ENCODE measurements at regions not wholly inside any gene's neighbourhood (a gene's known extent, or its start where the extent isn't known, plus 50 kb on each side); places are given as distances from the start of the nearest gene placed in this dataset.

DNA sequence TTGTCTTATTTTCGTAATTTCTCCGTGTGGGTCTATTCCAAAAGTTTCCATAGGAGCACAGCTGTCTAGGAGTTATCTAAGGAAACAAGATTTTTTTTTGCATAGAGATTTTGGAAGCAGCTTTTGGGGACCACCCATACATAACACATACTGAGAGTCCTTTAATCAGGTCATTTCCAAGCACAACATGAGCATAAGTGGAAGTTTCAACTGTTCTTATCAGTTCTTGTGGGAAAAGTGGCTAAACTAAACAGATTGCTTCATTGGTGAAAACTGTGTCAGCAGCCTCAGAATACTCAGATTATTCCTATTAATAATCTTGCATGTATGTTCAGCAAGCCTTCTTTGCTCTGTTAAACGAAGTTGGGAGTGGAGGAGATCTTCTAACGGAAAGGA is 153.6 kb upstream of the TYRP1 start:
- no peak for DNase-seq (ENCODE audit: low spot score)

DNA sequence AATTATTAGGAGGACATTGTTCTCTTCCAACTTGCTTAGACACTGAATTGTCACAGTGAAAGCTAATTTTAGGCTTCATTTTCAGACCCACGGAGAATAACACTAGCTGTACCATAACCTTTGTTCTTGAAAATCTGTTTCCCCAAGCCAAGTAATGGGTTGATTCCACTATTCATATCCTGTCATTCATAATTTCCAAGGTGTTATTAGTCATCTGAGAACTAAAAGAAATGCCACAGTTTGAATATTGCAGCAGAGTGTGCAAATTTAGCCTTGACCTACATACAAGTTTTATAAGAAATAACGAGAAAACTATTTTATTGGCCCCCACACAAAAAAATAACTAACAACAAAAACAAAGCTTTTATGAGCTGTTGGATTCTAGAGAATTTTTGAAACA is 148.5 kb upstream of the TYRP1 start:
- DNase-seq (ENCODE audit: low spot score), result no peak

DNA sequence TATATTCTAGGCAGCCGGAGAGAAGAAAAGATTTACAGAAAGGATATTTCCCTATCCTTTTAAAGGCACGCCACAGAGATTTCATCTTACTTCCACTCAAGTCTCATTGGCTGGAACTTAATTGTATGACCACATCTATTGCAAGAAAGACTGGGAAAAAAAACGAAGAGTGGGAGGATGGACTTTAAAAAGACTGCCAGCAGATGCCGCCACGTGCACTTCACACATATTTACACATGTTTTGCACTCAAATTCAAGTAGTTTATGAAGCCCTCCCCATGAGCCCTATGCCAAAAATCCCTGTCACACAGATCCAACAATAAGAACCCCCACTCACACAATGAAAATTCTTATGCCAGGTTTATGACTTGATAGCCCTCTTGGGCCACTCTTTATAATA is 138.5 kb upstream of the TYRP1 start:
- DNase-seq (ENCODE audit: low spot score), result no peak

DNA sequence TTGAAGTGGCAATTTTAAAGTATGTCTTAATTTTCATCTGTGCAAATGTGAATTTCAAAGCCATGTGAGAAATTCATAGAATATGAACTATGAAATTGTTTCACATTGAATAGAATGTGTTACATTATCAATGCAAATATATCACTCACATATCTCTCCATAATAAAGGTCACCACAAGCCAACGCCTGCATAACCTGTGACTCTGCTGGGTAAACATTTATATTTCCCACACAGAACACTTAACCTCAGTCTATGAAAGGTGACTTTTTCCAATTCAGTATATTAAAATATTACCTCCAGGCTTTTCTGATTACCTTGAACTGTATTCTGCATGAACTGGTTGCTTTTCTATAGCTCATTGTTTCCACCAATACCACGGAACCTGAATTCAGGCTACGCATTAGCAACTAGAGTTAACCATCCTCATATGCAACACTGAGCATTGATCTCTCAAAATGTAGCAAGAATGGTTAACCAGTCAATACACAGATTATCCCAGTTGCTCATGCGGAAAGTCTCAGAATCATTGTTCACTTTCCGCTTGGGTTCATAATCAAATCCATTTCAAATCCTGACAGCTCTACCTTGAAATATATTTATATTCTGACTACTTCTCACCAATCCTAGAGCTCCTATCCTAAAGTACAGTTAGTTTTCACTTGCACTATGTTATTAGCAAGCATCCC is 126.6 kb upstream of the TYRP1 start:
- no peak for DNase-seq (ENCODE audit: low spot score)

DNA sequence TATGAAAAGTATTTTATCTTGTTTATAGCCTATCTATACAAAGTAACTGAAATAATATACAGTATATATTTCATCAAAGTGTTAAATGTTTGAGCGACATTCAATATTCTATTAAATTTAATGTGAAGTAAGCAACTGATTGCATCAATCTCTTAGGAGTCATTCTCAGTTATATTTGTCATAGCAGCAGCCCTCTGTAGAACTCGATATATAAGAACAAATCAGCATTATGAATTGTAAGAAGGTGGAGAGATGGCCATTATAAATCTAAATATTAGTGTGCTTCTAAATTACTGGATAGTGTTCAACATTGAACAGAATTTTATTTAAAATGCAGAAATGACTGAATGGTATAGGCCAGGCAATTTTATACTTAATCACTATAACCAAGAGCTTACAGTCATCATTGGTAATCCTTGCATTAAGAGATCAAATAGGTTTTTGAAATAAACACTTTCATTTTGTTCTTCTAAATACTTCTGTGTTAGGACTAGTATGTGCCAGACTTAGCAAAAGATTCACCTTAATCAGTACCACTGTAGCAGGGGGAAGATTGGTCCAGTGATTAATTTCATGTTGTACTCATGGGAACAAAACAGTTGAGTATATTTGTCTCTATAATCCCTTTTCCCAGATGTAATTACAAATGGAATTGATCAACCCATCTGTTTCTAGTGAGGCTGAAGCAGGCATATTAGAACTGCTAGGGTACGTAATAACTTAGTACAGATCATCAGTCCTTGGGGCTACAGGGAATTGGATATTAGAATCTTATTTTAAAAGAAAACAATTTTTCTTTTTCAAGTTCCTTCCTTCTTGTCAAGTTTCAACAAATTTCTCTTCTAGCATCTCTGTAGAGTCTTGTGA is 108.3 kb upstream of the TYRP1 start:
- DNase-seq (ENCODE audit: low spot score), result no peak

DNA sequence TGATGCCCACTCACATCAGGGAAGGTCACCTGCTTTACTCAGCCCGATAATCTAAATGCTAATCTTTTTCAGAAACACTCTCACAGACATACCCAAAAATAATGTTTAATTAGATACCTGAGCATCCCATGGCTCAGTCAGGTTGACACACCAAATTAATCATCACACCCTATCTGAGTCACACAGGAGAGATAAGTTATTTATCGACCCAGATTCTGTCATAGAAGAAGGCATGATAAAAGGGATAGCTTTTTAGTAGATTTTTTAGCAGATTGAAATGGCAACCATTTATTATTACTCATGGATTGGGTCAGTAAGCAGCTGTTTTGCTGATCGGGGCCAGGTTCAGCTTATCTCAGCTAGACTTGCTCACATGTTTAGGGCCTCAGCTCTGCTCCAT is 97.8 kb upstream of the TYRP1 start:
- no peak for DNase-seq (ENCODE audit: low spot score)

DNA sequence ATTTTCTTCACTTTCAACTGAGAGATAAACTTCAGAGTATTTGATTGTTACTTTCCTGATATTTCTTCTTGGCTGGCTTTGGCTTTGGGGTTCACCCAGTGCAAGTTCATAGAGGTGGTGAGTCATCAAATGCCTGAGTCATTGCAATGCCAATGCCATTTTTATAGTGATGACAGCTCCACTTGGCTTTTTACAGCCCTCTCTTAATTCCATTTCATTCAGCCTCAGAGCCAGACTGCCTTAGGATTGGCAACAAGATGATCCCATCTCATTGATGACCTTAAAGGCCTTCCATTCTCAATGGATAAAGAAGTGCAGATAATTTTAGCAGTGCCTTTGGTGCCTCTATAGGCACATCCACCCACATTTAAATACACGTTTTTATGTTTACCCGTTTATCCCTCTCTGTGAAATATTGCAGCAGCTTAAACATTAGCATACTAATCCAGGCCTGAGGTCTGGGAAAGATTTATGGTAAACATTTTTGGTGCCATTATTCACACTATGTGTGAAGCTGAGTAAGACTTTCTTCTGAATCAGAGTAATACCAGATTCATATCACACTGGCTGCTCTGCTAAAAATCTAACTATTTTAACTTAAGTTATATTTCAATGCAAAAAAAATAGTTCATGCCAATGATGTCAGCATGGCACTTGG is 88.9 kb upstream of the TYRP1 start:
- DNase-seq (ENCODE audit: low spot score), result no peak

DNA sequence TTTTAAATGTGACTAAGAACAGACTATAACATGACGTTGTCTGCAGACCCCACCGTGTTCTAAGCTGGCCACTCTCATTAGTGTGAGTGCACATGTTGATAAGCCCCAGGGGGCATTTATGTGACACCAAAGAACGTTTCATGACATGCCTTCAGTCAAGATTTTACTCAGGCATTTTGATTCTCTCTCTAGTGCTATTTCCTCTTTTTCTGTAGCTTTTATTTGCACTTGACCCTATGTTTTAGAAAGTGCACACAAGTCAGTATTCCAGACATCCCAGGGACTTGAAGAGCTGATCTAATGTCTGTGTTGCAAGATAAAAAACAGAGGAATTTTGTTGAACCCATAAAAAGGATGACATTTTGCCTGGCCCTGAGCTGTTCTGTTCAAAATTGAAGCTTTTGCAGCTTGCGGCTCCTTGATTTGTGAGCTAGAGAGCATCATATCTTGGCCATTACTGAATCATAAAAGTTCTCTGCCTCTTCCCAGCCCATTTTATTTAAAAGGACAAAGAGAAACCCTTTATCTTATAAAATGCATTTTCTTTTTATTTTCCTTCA is 80.9 kb upstream of the TYRP1 start:
- no peak for DNase-seq (ENCODE audit: low spot score)

DNA sequence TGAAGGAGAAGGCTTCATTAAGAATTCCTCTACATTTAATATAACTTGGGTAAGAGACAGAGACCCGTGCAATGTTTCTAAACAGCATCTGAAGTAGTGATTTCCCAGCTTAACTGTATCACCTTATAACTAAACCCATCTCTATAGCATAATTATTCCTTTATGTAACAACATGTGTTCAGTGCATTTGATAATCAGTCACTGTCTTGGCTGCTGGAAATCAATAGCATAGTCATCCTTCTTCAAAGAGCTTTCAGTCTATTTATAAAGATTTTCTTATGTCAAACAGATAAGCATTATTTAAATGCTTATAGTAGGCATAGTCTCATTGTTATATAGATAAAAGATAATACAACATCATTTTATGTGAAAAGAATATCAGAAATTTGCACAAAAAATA is 80.1 kb upstream of the TYRP1 start:
- no peak for DNase-seq (ENCODE audit: low spot score)

DNA sequence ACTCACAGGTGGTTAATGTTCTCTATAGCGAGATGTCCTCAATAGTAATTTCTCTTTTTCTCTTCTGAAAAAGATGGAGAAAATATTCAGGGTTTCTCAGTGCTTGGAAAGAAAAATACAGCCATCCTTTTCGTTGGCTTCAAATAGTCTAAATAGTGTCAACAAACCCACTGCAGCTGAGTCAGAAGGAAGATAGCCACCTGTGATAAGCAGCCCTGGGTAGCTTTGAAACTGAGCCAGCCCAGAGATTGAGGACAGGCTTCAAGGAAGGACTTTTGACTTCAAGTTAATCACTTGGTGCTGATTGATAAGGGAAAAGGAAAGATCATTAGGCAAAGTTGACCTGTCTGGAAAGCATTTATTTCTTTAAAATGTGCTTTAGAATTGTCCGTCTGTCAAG is 78.7 kb upstream of the TYRP1 start:
- DNase-seq (ENCODE audit: low spot score), result no peak

DNA sequence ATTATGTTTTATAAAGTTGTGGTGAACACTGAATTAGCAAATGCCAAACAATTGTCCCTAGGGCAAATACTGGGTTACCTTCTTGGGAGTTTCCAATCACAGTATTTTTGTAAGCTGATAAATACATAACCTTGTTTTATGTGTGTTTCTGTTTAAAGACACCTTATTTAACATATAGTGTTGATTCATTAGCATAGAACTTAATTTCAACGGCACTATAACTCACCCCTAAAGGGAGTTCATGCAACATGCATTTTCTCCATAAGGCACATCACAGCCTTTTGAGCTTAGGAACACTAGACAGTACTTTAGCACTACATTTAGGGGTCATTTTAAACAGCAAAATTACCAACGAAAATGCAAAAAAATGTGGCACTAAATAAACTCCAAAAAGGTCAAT is 74.2 kb upstream of the TYRP1 start:
- no peak for DNase-seq (ENCODE audit: low spot score)

DNA sequence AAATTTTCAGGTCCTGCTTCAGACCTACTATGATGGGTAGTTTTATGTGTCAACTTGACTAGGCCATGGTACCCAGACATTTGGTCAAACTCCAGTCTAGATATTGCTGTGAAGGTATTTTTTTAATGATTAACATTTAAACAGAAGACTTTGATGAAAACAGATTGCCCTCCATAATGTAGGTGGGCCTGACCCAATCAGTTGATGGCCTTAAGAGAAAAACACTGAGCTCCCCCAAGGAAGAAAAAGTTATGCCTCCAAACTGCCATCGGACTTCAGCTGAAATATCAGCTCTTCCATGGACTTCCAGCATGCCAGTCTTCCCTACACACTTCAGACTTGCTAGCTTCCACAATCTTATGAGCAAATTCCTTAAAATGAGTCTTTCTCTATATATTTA is 67.3 kb upstream of the TYRP1 start:
- no peak for DNase-seq (ENCODE audit: low spot score)

DNA sequence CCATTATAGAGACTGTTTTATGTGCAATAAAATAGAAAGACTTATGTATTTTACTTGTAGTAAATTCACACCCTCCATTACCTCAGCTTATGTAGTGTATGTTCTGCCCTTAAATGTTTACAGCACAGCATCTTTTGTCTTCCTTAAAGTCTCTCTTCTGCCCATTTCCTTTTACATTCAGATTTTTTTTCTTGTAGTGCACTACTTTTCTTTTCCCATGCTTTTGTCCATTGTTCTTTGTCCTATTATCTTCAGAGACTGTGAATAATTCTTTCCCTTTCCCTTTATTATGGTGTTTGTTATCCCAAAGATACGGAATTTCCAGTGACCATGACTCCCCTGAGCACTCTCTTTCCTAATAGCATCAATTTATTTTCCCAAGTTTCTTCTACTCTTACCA is 66.1 kb upstream of the TYRP1 start:
- no peak for DNase-seq (ENCODE audit: low spot score)

DNA sequence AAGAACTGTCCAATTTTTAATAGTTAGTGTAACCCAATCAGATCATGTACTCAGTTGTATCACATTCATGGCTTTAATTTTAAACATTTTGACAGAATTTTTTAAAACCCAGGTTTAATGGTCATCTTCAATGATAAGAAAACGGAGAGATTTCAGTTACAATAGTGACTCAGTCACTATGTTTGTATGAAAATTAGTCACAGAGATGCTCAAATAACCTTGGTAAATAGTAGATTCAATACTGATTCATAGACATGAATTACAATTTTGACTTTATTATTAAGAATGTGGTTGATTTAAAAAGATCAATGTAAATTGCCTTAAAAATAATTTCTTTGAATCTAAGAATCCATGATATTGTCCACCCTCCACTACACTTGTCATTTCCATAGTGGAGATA is 64.6 kb upstream of the TYRP1 start:
- no peak for DNase-seq (ENCODE audit: low spot score)

DNA sequence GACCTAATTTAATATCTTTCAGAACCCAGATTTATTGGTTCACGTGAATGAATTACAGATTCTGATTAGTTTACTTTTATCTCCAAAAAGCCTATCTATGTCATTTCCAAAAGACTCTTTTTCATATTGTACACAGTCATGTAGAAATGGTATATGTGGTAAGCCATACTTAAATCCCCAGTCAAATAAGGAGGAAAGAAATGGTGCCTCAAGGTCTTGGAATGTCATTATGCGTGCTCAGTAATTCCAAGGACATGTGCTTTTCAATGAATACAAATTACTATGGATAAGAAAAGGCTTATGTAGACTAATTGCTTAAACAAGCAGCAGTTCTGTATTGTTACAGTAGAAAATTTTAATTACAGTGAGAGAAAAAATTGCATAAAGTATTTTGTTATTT is 64.1 kb upstream of the TYRP1 start:
- DNase-seq (ENCODE audit: low spot score), result no peak

DNA sequence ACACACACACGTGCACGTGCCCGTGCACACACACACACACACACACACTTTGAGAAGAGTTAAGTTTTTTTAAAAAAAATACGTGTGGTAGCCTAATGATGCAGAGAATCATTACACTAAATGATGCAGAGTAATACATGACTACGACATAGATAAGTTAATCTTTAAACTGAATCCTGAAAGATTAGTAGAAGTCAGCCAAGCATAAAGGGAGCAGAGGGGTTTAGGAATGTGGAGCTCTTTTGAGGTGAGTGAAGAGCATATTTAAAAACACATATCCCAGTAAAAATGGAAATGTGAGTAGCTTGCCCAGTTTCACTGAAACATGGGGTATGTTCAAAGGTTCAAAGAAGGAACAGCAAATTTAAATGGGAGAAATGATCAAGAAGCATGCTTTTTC is 61.3 kb upstream of the TYRP1 start:
- DNase-seq (ENCODE audit: low spot score), result no peak

DNA sequence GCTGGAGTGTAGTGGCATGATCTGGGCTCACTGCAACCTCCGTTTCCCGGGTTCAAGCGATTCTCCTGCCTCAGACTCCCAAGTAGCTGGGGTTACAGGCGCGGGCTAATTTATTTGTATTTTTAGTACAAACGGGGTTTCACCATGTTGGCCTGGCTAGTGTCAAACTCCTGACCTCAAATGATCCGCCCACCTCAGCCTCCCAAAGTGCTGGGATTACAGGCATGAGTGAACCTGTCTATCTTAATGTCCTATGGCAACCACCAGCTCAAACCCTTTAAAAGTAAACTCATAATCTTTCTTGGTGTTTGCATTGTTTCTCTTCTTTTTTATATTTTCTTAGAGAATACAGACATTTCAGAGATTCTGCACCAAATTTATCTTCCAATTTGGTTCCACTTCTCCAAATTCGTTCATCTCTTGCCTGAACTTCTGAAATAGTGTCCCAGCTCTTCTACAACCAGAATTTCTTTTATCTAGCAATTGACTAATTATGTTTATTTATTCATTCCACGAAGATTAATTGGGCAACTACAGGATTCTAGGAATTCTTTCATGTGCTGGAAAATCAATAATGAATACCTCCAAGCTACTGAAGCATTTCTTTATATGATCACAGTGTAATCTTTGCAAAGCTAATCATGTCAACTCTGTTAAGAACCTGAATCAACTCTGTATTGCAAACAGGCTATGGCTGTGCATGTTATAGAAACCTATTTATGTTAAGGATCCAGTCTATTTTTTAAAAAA is 60.0 kb upstream of the TYRP1 start:
- no peak for DNase-seq (ENCODE audit: low spot score)

DNA sequence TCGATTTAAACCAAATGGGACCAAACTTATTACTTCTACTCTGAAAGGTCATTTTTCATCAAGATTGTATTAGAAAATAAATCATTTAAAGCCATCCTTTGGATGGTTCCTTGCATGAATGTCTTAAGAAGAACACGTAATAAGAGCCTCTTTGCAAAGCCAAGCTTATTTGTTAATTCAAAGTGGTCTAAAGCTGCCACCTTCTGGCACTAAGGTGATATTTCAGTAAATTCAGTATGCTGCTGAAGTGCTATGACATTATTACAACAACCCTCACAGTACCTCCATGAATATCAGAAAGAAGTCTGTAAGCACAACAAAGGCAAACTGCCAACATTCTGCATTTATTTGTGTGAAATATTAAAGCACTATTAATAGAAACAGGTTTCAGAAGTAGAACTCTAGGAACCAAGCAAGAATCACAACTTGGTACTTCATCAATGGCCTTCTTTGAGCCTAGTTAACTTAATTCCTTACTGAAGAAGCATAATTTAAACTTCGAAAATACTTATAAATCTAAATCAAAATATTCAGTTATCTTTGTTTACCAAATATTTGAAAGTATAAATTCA is 53.1 kb upstream of the TYRP1 start:
- DNase-seq (ENCODE audit: low spot score), result peak; percentile 13

DNA sequence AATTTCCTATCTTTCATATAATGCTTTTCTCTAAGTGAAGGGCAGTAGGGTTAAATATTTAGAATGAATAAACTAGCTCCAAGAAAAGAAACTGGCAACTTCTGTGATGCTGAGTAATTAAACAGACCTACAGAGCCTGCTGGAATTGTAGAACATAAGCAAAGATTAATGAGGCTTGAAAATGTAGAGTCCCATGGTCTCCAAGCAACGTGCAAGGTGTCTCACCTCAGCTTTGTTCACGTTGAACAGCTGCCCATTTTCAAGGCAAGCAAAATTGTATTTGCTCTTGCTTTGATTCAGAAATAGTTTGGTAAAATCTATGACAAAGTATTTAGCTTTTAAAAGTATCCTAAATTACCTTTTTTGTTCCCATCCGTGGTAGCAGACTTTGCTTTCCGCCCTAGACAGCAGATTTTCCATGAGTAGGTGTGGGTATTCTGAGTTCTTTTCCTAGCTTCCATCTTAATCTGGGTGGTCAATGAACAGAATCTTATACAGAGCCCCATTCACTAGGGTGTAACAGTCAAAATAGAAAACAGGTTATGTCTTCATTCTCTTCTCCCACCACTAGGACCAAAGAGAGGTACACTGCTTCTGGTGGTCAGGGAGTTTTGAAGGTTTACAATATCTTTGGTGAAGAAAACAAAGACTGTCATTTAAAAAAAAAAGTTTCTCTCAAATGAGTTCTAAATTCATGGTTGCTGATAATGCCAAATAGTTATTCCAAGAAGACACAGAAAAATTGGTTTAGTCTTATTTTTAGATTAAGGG is 52.1 kb upstream of the TYRP1 start:
- no peak for DNase-seq (ENCODE audit: low spot score)
